ENCODE measurements at regions not wholly inside any gene's neighbourhood (a gene's known extent, or its start where the extent isn't known, plus 50 kb on each side); places are given as distances from the start of the nearest gene placed in this dataset.

- no peak for DNase-seq (ENCODE audit: low read depth)
- TF ChIP-seq, protein P1, sequence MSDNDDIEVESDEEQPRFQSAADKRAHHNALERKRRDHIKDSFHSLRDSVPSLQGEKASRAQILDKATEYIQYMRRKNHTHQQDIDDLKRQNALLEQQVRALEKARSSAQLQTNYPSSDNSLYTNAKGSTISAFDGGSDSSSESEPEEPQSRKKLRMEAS (IDR thresholded peaks at IDR 0.05; ENCODE audit: low read depth, low read length), result no peak
Measured at GRCh38 chr11:134849833-134850232, 437.8 kb upstream of the B3GAT1 start.

GRCh38 chr11:134847083-134847715 is 435.2 kb upstream of the B3GAT1 start:
- DNase-seq (ENCODE audit: low read depth), result no peak
- no peak overlapping the region for H3K4me3 ChIP-seq (ENCODE audit: low read depth, low read length)
- no peak for TF ChIP-seq POLR2A (IDR thresholded peaks at IDR 0.05; ENCODE audit: extremely low read depth, insufficient read length)
- TF ChIP-seq, protein P2, sequence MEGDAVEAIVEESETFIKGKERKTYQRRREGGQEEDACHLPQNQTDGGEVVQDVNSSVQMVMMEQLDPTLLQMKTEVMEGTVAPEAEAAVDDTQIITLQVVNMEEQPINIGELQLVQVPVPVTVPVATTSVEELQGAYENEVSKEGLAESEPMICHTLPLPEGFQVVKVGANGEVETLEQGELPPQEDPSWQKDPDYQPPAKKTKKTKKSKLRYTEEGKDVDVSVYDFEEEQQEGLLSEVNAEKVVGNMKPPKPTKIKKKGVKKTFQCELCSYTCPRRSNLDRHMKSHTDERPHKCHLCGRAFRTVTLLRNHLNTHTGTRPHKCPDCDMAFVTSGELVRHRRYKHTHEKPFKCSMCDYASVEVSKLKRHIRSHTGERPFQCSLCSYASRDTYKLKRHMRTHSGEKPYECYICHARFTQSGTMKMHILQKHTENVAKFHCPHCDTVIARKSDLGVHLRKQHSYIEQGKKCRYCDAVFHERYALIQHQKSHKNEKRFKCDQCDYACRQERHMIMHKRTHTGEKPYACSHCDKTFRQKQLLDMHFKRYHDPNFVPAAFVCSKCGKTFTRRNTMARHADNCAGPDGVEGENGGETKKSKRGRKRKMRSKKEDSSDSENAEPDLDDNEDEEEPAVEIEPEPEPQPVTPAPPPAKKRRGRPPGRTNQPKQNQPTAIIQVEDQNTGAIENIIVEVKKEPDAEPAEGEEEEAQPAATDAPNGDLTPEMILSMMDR (IDR thresholded peaks at IDR 0.05; ENCODE audit: low read depth, low read length), result no peak
- TF ChIP-seq, protein P1 (IDR thresholded peaks at IDR 0.05; ENCODE audit: low read depth, low read length), result no peak
- no peak for TF ChIP-seq MYC (IDR thresholded peaks at IDR 0.05; ENCODE audit: low read depth, low read length)

More at GRCh38 chr11:134849833-134850232, 437.8 kb upstream of the B3GAT1 start:
- no peak overlapping the region for H3K4me3 ChIP-seq (ENCODE audit: low read depth, low read length)

DNA sequence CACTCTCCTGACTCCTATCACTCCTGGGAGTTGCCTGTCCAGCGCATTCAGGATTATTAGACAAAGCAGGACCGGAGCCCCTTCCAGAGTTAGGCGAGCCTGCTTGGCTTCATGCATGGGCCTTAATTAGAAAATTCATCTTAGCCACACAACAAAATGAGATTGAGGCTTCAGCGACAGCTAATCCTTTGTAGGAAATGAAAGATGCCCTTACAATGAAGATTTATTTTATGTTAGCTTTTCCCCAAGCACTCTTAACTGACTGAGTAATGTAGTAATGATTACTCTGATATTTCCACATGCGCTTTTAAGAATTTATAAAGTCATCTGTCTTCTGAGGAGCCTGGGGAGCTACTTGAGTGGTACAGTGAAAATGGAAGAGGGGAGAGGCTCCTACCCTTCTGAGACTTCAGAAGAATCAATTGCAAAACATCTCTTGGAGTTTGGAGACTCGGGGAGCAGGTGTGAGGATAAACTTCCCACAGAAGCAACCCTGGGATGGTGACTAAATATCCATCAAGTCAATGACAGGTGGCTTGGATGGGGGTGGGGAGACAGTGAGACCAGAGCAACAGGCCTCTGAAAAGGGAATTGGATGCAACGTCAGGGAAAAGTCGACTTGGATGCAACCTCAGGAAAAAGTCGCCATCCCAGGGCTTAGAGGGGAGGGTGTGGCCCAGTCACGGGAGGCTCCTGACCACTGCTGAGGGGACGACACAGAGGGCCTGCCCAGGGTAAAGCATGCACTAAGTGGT is 434.5 kb upstream of the B3GAT1 start:
- TF ChIP-seq POLR2A (IDR thresholded peaks at IDR 0.05; ENCODE audit: extremely low read depth, insufficient read length) (no peak), MYC (IDR thresholded peaks at IDR 0.05; ENCODE audit: low read depth, low read length) (no peak)
- TF ChIP-seq, protein P2 (IDR thresholded peaks at IDR 0.05; ENCODE audit: low read depth, low read length), result no peak
- TF ChIP-seq, protein P1 (IDR thresholded peaks at IDR 0.05; ENCODE audit: low read depth, low read length), result no peak
- H3K4me3 ChIP-seq (ENCODE audit: low read depth, low read length), result no peak overlapping the region
- no peak for DNase-seq (ENCODE audit: low read depth)

DNA sequence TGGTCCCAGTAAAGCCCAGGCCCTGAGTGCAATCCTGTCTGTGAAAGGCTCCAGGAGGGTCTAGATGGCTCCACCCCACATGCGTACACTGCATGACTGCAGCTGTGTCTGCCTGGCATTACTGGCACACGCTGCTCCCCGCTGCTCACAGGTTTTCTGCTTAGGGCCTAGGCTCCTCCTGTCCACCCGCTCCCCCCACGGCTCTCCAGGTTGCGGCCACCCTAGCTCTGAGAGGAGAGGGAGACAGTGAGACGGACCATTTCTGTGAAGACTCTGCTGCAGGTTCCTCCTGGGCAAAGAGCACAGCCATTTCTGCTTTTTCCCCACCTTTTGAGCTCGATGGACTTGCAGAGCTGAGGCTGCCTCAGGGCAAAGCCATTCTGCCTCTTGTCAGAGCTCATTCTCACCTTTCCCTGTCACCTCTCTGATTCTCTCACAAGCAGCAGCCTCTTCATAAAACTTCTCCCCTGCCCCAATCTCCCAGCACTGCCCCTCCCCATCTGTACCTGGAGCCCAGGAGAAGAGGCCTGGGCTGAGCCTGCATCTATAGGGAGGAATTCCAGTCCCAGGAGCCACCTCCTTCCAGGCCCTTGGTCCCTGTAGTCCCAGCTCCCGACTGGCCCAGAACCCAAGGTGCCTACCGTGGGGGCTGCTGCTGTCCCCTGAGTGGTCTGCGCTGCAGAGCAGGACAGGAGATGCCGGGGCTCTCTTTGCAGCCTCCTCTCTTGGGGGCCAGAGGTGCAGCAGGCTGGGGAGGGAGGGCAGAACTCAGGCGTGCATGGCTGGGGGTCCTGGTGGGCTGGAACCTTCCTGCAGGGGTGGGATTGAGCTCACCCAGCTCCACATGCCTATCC is 433.7 kb upstream of the B3GAT1 start:
- DNase-seq (ENCODE audit: low read depth), result no peak
- H3K4me3 ChIP-seq (ENCODE audit: low read depth, low read length), result no peak overlapping the region
- TF ChIP-seq, protein P1 (IDR thresholded peaks at IDR 0.05; ENCODE audit: low read depth, low read length), result no peak
- TF ChIP-seq, protein P2 (IDR thresholded peaks at IDR 0.05; ENCODE audit: low read depth, low read length), result no peak
- TF ChIP-seq POLR2A (IDR thresholded peaks at IDR 0.05; ENCODE audit: extremely low read depth, insufficient read length), result no peak
- no peak for TF ChIP-seq MYC (IDR thresholded peaks at IDR 0.05; ENCODE audit: low read depth, low read length)

- TF ChIP-seq, protein P2 (IDR thresholded peaks at IDR 0.05; ENCODE audit: low read depth, low read length), result no peak
- TF ChIP-seq POLR2A (IDR thresholded peaks at IDR 0.05; ENCODE audit: extremely low read depth, insufficient read length), result no peak
- TF ChIP-seq, protein P1 (IDR thresholded peaks at IDR 0.05; ENCODE audit: low read depth, low read length), result no peak
- no peak for DNase-seq (ENCODE audit: low read depth)
- H3K4me3 ChIP-seq (ENCODE audit: low read depth, low read length), result no peak overlapping the region
Measured at GRCh38 chr11:134844838-134845237, 432.8 kb upstream of the B3GAT1 start.

Data from NB4 (cell line).